GM23248 (cell line): ENCODE measurements at regions not wholly inside any gene's neighbourhood (a gene's known extent, or its start where the extent isn't known, plus 50 kb on each side); places are given as distances from the start of the nearest gene placed in this dataset.
"Not testable (repeated sequence)": the region's sequence is repeated elsewhere in the genome, so short reads cannot be mapped to it uniquely, and the experiment has no call there.

Experiments
- DNase-seq: peaks from one replicate; pipeline ENCODE4 v3.0.0-alpha.2; 2015
- H2AFZ ChIP-seq: fragments of 200-600 bp; sonication (generic); 2 replicates; pipeline ENCODE4 v1.6.1; 2016; ENCODE audit warnings: antibody characterized with exemption
- H3F3A ChIP-seq: fragments of 200-600 bp; sonication (generic); 2 replicates; pipeline ENCODE4 v1.6.1; 2016; ENCODE audit warnings: mild to moderate bottlenecking, antibody characterized with exemption, mixed run types; ENCODE audit not compliant: insufficient read depth
- H3K27ac ChIP-seq: fragments of 200-600 bp; sonication (generic); 2 replicates; pipeline ENCODE4 v1.5.1; 2016; ENCODE audit warnings: mild to moderate bottlenecking
- H3K27me3 ChIP-seq: fragments of 200-600 bp; sonication (generic); replicated peaks from 2 replicates; pipeline ENCODE4 v1.6.1; 2016; ENCODE audit warnings: mild to moderate bottlenecking; ENCODE audit not compliant: insufficient read depth
- H3K36me3 ChIP-seq: fragments of 200-600 bp; sonication (generic); 2 replicates; pipeline ENCODE4 v1.6.1; 2016; ENCODE audit warnings: low read depth, mild to moderate bottlenecking
- H3K4me1 ChIP-seq: fragments of 200-600 bp; sonication (generic); 2 replicates; pipeline ENCODE4 v1.6.1; 2016; ENCODE audit warnings: mild to moderate bottlenecking; ENCODE audit not compliant: insufficient read depth
- H3K4me2 ChIP-seq: fragments of 200-600 bp; sonication (generic); one replicate; pipeline ENCODE4 v1.6.1; 2016; ENCODE audit warnings: mild to moderate bottlenecking; ENCODE audit not compliant: unreplicated experiment
- H3K4me3 ChIP-seq: fragments of 200-600 bp; sonication (generic); 2 replicates; pipeline ENCODE4 v1.5.1; 2016; ENCODE audit warnings: mild to moderate bottlenecking
- H3K79me2 ChIP-seq: fragments of 200-600 bp; sonication (generic); 2 replicates; pipeline ENCODE4 v1.6.1; 2016; ENCODE audit warnings: mild to moderate bottlenecking; ENCODE audit not compliant: insufficient read depth
- H3K9ac ChIP-seq: fragments of 200-600 bp; sonication (generic); 2 replicates; pipeline ENCODE4 v1.6.1; 2016; ENCODE audit warnings: mild to moderate bottlenecking
- H3K9me2 ChIP-seq: fragments of 200-600 bp; sonication (generic); 2 replicates; pipeline ENCODE4 v1.6.1; 2016; ENCODE audit warnings: mixed run types, mild to moderate bottlenecking, moderate library complexity; ENCODE audit not compliant: insufficient read depth
- H3K9me3 ChIP-seq: fragments of 200-600 bp; sonication (generic); one replicate; pipeline ENCODE4 v1.6.1; 2017; ENCODE audit warnings: low read depth
- H4K20me1 ChIP-seq: fragments of 200-600 bp; sonication (generic); 2 replicates; pipeline ENCODE4 v1.6.0; 2016; ENCODE audit not compliant: insufficient read depth
- EZH2 ChIP-seq: fragments of 200-600 bp; sonication (generic); IDR thresholded peaks from 2 replicates; pipeline ENCODE4 v1.6.1; 2018; ENCODE audit warnings: antibody characterized with exemption, mild to moderate bottlenecking; ENCODE audit not compliant: insufficient read depth, poor library complexity, severe bottlenecking
- EZH2phosphoT487 ChIP-seq: fragments of 200-600 bp; sonication (generic); IDR thresholded peaks from 2 replicates; pipeline ENCODE4 v1.6.1; 2018; ENCODE audit warnings: antibody characterized with exemption, moderate library complexity, mild to moderate bottlenecking, low read depth; ENCODE audit not compliant: insufficient read depth
- WGBS, 2 experiments: methylation state at CpG; one replicate each; pipeline ENCODE4 v1.1.6; 2015 to 2017; ENCODE audit warnings: low lambda C conversion rate in 2 of 2, low coverage in 1 of 2; ENCODE audit errors: missing lambda C conversion rate in 2 of 2; 5-methylcytosine and 5-hydroxymethylcytosine counted together
- in situ Hi-C: fragments of 300-500 bp; cut with MboI; formaldehyde crosslinking; loops from 2 replicates; pipeline ENCODE4 v1.15.0; 2020

- DNase-seq: peak; percentile 47
- in situ Hi-C loops: no loop called here
- Histone ChIP-seq H3K9me2 (no peaks in the 10 kb centered on the region), H3K27me3 (peaks cover 18% of the 10 kb centered on the region), H3K4me1 (no peaks in the 10 kb centered on the region), H3K9ac (no peak overlapping the region), H3K27ac (no peak overlapping the region), H3K4me3 (no peak overlapping the region), H3K4me2 (no peak overlapping the region), H3K36me3 (no peaks in the 10 kb centered on the region), H3K79me2 (no peaks in the 10 kb centered on the region), H3F3A (no peaks in the 10 kb centered on the region), H4K20me1 (no peaks in the 10 kb centered on the region), H2AFZ (no peak overlapping the region), H3K9me3 (no peaks in the 10 kb centered on the region)
- TF ChIP-seq EZH2phosphoT487 (no peak), EZH2 (no peak)
- 41 to 55% methylated on average over 1 of the region's 1 CpG for WGBS, 2 experiments
Measured at GRCh38 chr1:244768186-244768585, 67.3 kb upstream of the COX20 start.

DNA sequence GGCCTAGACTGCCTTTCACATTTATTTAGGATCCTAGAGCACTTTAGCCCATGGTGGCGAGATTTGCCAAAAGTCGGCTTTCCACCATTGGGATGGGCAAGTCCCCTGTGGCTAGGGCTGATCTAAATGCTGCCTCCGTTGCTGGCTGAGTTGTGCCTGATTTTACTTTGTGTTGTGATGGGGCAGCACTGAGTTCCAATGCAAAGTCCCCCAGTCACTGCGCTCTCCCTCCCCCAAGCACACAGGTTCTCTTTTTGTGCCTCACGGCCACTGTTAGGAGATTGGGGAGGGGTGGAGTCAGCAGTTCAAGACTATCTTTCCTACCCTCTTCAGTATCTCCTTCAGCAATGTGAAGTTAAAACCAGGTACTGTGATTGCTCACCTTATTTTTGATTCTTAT lies 66.7 kb upstream of the COX20 start:
- Histone ChIP-seq H4K20me1 (no peaks in the 10 kb centered on the region), H3K36me3 (no peaks in the 10 kb centered on the region), H2AFZ (no peak overlapping the region), H3K79me2 (no peaks in the 10 kb centered on the region), H3K4me1 (no peaks in the 10 kb centered on the region), H3K27me3 (0 out of 2 replicates have a peak, but pooled peaks cover 15% of the 10 kb centered on the region), H3K4me3 (no peak overlapping the region), H3K9ac (no peak overlapping the region), H3K4me2 (no peak overlapping the region), H3K9me3 (no peaks in the 10 kb centered on the region), H3K9me2 (no peaks in the 10 kb centered on the region), H3F3A (no peaks in the 10 kb centered on the region), H3K27ac (no peak overlapping the region)
- no peak for DNase-seq
- TF ChIP-seq EZH2 (no peak), EZH2phosphoT487 (no peak)
- WGBS, 2 experiments: 82 to 93% methylated on average over 5 of the region's 5 CpGs
- in situ Hi-C loops: no loop called here

DNA sequence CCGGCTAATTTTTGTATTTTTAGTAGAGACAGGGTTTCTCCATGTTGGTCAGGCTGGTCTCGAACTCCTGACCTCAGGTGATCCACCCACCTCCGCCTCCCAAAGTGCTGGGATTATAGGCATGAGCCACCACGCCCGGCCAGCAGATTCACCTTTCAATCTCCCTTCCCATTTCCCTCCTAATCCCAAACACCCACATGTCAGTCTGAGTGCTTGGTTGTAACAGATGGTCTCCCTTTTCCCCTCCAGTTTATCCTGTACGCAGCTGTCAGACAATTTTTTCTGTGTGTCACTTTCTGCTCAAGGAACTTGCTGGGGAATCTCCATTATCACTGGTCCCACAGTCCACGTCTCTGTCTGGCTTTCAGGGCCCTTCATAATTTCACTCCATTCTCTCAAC lies 64.9 kb upstream of the COX20 start:
- H3F3A ChIP-seq, H3K79me2 ChIP-seq, H3K27ac ChIP-seq, H3K9ac ChIP-seq, H3K4me2 ChIP-seq, H3K4me1 ChIP-seq, H3K4me3 ChIP-seq, in situ Hi-C loops, H3K9me2 ChIP-seq, H3K27me3 ChIP-seq, H3K9me3 ChIP-seq, DNase-seq, H2AFZ ChIP-seq, H3K36me3 ChIP-seq, H4K20me1 ChIP-seq: not testable (repeated sequence)
- 81% methylated on average over 6 to 7 of the region's 7 CpGs for WGBS, 2 experiments

DNA sequence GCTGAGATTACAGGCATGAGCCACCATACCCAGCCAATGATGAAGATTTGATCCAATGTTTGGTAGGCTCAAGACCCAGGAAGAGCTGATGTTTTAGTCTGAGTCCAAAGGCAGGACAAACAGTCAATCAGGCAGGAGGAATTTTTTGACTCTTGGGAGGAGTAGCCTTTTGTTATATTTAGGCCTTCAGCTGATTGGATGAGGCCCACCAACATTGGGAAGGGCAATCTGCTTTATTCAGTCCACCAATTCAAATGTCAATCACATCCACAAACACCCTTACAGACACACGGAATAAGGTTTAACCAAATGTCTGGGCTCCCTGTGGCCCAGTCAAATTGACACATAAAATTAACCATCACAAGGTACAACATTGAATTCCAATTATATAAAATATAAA lies 61.9 kb upstream of the COX20 start:
- Histone ChIP-seq H3K4me1 (peaks cover 6% of the 10 kb centered on the region), H3K9me2 (no peaks in the 10 kb centered on the region), H4K20me1 (no peaks in the 10 kb centered on the region), H3K79me2 (no peaks in the 10 kb centered on the region), H3F3A (peaks cover 5% of the 10 kb centered on the region), H3K4me3 (no peak overlapping the region), H3K9ac (no peak overlapping the region), H3K27ac (no peak overlapping the region), H3K9me3 (no peaks in the 10 kb centered on the region), H2AFZ (no peak overlapping the region), H3K36me3 (no peaks in the 10 kb centered on the region), H3K4me2 (no peak overlapping the region), H3K27me3 (no peaks in the 10 kb centered on the region)
- in situ Hi-C loops: no loop called here
- DNase-seq: no peak
- no peak for TF ChIP-seq EZH2
- TF ChIP-seq EZH2phosphoT487: no peak
- 76 to 81% methylated on average over 1 of the region's 1 CpG for WGBS, 2 experiments

- H3K9me3 ChIP-seq, H3K36me3 ChIP-seq, H3K9me2 ChIP-seq, H3K4me2 ChIP-seq, H3K4me3 ChIP-seq, H4K20me1 ChIP-seq, DNase-seq, in situ Hi-C loops, H3K9ac ChIP-seq, H3K27ac ChIP-seq, H2AFZ ChIP-seq, H3F3A ChIP-seq, H3K79me2 ChIP-seq, H3K27me3 ChIP-seq: not testable (repeated sequence)
- WGBS, 2 experiments: 75 to 78% methylated on average over 1 of the region's 1 CpG
- peaks cover 12% of the 10 kb centered on the region for H3K4me1 ChIP-seq
Measured at GRCh38 chr1:244776783-244777182, 58.7 kb upstream of the COX20 start.
